Activated CD4-positive, alpha-beta T cell treated with anti-CD3 and anti-CD28 coated beads for 24 hours (primary cell): ENCODE measurements at regions not wholly inside any gene's neighbourhood (a gene's known extent, or its start where the extent isn't known, plus 50 kb on each side); places are given as distances from the start of the nearest gene placed in this dataset.
"Not testable (repeated sequence)": the region's sequence is repeated elsewhere in the genome, so short reads cannot be mapped to it uniquely, and the experiment has no call there.

Experiments
- DNase-seq, 2 donors: peaks; one replicate each; pipeline ENCODE4 v3.0.0-alpha.2; 2020; ENCODE audit warnings: low read depth in 2 of 2

- DNase-seq: no peak
Observed at GRCh38 chr3:163552659-163552966, 1525.7 kb downstream of the SI start.

DNA sequence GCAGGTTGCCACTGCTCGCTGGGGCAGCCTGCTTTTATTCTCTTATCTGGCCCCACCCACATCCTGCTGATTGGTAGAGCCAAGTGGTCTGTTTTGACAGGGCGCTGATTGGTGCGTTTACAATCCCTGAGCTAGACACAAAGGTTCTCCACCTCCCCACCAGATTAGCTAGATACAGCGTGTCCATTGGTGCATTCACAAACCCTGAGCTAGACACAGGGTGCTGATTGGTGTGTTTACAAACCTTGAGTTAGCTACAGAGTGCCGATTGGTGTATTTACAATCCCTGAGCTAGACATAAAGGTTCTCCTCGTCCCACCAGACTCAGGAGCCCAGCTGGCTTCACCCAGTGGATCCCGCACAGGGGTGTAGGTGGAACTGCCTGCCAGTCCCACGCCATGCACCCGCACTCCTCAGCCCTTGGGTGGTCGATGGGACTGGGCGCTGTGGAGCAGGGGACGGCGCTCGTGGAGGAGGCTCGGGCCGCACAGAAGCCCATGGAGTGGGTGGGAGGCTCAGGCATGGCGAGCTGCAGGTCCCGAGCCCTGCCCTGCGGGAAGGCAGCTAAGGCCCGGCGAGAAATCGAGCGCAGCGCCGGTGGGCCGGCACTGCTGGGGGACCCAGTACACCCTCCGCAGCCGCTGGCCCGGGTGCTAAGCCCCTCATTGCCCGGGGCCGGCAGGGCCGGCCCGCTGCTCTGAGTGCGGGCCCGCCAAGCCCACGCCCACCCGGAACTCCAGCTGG, 1526.2 kb downstream of the SI start:
- not testable (repeated sequence) for DNase-seq

- no peak for DNase-seq
Observed at GRCh38 chr3:163548015-163548414, 1530.3 kb downstream of the SI start.

DNA sequence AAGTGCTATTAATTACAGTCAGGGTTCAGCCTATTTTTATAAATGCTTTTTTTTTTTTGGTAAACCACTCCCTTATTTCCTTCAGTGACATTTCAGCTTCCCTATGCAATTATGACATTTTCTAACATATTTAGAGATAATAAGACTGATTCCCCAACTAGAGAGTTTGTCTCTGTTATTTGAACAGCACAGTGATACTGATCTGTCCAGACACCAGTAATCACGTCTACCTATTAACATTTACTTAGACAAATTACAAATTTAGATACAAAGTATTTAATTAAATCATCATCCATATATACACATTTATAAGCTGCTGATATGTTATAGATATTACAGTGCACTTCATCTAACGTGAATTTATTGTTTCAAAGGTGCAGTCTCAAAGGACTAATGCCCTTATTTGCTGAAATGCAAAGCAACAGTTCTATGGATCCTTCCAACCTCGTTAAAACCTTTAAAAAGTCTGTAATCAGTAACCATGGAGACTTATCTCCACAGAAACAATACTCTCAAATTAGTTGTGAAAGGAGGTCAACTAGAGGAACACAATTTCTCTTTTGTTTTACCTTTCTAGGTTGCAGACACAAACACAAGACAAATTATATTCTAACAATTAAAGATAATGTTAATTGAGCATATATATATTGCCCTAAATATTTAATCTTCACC, 1531.1 kb downstream of the SI start:
- DNase-seq: no peak

- no peak for DNase-seq
Observed at GRCh38 chr3:163543662-163544061, 1534.6 kb downstream of the SI start.

GRCh38 chr3:163541629-163542028, 1536.7 kb downstream of the SI start:
- DNase-seq: no peak

- DNase-seq: no peak
Observed at GRCh38 chr3:163538387-163538786, 1539.9 kb downstream of the SI start.

GRCh38 chr3:163533381-163533780, 1544.9 kb downstream of the SI start:
- no peak for DNase-seq

- no peak for DNase-seq
Observed at GRCh38 chr3:163523375-163523774, 1554.9 kb downstream of the SI start.

GRCh38 chr3:163521261-163521660, 1557.0 kb downstream of the SI start:
- DNase-seq: no peak

- DNase-seq: no peak
Observed at GRCh38 chr3:163518065-163518464, 1560.2 kb downstream of the SI start.

DNA sequence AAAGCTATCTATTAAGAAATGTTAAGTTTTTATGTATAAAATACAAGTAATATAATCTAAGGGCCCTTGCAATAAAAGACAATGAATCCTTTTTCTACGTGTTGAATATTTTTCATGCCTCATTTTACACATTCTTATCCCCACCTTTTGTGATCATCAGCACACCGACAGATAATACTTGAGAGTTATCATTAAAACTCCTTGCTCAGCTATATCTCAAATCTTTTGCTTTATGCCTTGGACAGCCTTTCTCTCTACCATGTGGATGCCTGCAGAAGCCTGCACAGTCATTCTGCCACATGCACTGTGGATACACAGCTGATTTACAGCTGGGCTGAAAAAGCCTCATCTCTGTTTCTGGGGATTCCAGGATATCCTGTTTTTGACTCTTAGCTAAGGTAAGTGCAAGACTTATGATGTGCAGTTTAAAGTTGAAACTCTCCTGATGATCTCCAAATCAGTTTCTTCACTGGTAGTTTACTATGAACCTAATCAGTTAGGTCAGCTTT, 1565.1 kb downstream of the SI start:
- no peak for DNase-seq

- no peak for DNase-seq
Observed at GRCh38 chr3:163508206-163508605, 1570.1 kb downstream of the SI start.

DNA sequence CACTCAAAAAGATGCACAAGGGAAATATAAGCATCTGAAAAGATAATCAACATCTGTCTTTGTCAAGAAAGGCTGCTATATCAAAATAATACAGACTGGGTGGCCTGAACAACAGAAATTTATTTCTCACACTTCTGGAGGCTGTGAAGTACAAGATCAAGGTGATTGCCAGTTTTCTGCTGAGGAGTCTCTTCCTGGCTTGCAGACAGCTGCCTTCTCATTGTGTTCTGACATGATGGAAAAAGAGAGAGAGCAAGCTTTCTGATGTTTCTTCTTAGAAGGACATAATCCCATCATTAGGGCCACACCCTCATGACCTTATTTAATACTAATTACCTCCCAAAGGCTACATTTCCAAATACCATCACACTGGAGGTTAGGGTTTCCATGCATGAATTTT, 1573.3 kb downstream of the SI start:
- no peak for DNase-seq

DNA sequence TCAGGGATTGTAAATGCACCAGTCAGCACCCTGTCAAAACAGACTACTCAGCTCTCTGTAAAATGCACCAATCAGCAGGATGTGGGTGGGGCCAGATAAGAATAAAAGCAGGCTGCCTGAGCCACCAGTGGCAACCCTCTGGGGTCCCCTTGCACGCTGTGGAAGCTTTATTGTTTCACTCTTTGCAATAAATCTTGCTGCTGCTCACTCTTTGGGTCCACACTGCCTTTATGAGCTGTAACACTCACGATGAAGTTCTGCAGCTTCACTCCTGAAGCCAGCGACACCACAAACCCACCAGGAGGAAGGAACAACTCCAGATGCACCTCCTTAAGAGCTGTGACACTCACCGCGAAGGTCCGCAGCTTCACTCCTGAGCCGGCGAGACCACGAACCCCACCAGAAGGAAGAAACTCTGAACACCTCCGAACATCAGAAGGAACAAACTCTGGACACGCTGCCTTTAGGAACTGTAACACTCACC, 1578.5 kb downstream of the SI start:
- DNase-seq: not testable (repeated sequence)

DNA sequence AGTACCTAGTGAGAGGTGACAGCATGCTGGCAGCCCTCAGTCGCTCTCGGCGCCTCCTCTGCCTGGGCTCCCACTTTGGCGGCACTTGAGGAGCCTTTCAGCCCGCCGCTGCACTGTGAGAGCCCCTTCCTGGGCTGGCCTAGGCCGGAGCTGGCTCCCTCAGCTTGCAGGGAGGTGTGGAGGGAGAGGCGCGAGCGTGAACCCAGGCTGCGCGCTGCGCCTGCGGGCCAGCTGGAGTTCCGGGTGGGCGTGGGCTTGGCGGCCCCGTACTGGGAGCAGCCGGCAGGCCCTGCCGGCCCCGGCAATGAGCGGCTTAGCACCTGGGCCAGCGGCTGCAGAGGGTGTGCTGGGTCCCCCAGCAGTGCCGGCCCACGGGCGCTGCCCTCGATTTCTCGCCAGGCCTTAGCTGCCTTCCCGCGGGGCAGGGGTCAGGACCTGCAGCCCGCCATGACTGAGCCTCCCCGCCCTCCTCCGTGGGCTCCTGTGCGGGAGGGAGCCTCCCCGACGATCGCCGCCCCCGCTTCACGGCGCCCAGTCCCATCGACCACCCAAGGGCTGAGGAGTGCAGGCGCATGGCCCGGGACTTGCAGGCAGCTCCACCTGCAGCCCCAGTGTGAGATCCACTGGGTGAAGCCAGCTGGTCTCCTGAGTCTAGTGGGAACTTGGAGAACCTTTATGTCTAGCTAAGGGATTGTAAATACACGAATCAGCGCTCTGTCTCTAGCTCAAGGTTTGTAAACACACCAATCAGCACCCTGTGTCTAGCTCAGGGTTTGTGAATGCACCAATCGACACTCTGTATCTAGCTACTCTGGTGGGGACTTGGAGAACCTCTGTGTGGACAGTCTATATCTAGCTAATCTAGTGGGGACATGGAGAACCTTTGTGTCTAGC, 1579.2 kb downstream of the SI start:
- DNase-seq: not testable (repeated sequence)

GRCh38 chr3:163491714-163492113, 1586.6 kb downstream of the SI start:
- no peak for DNase-seq

DNA sequence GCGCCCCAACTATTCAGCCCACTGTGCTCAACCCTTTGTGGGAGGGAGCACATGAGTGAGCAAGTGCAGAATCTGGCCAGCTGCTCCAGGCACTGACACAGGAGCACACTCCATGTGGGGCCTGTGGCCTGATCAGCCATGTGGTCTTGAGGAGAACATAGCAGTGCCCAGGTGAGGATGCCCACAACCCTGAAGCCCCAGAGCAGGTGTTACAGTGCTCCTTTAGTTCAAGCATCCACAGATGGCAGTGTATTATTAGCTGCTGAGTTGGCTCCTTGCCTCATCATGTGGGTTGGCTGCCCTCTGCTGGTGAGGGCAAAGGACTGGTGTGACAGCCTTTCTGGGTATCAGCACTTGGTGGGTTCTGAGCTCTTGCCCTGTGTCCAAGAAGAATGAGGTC, 1588.2 kb downstream of the SI start:
- DNase-seq: peak in 1 of 2 donors; percentile 5

DNA sequence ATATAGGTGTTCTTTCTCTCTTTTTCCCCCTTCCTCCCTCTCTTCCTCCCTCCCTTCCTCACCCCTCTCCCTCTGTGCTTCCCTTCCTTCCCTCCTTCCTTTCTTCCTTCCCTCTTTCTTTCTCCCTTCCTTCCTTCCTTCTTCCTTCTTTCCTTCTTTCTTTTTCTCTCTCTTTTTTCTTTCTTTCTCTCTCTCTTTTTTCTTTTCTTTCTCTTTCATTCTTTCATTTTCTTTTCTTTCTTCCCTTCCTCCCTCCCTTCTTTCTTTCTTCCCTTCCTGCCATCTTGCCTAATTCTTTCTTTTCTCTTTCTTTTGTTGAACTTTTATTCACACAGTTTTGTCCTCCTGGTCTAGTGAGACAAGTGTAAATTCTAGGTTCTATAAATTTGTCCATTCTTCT, 1595.6 kb downstream of the SI start:
- DNase-seq: no peak

- DNase-seq: no peak
Observed at GRCh38 chr3:163481738-163482137, 1596.6 kb downstream of the SI start.

- no peak for DNase-seq
Observed at GRCh38 chr3:163476179-163476578, 1602.1 kb downstream of the SI start.

DNA sequence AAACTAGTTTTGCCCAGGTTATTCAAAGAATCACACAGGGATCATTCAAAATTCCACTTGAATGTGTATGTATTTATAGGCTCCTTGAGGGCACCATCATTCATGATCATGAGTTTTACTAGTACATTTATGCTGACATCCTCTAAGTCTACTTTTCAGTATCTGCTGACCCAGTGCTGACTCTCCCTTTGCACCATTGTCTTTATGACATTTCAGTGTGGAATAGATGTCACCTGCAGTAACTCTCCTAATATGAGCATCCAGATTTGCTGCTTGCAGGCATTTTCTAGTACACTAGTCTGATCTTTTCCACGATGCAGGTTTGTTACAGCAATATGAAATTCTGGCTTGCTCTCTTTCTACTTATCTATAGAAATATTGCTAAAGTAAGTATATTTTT, 1603.5 kb downstream of the SI start:
- DNase-seq: no peak
